Smooth muscle cell (in vitro differentiated cells): ENCODE measurements at regions not wholly inside any gene's neighbourhood (a gene's known extent, or its start where the extent isn't known, plus 50 kb on each side); places are given as distances from the start of the nearest gene placed in this dataset.

Source experiments
- DNase-seq: peaks from one replicate; lab custom pipeline; 2025; ENCODE audit not compliant: unreplicated experiment; lab: John Stamatoyannopoulos, UW
- H2AFZ ChIP-seq: fragments of 200-600 bp; sonication (generic); 2 replicates; pipeline ENCODE4 v1.6.0; 2016; ENCODE audit warnings: antibody characterized with exemption, low read depth, mild to moderate bottlenecking
- H3F3A ChIP-seq: fragments of 200-600 bp; sonication (generic); 2 replicates; pipeline ENCODE4 v1.6.0; 2017; ENCODE audit warnings: antibody characterized with exemption, low read depth
- H3K27ac ChIP-seq: fragments of 200-600 bp; sonication (generic); 2 replicates; pipeline ENCODE4 v1.5.1; 2016; ENCODE audit warnings: low read depth, mild to moderate bottlenecking
- H3K27me3 ChIP-seq: fragments of 200-600 bp; sonication (generic); 2 replicates; pipeline ENCODE4 v1.6.1; 2016; ENCODE audit warnings: low read depth, mild to moderate bottlenecking
- H3K36me3 ChIP-seq: fragments of 200-600 bp; sonication (generic); 2 replicates; pipeline ENCODE4 v1.5.1; 2016; ENCODE audit warnings: low read depth
- H3K4me1 ChIP-seq: fragments of 200-600 bp; sonication (generic); 2 replicates; pipeline ENCODE4 v1.5.1; 2016; ENCODE audit warnings: low read depth
- H3K4me2 ChIP-seq: fragments of 200-600 bp; sonication (generic); 2 replicates; pipeline ENCODE4 v1.6.0; 2016; ENCODE audit warnings: mild to moderate bottlenecking
- H3K4me3 ChIP-seq: fragments of 200-600 bp; sonication (generic); 2 replicates; pipeline ENCODE4 v1.5.1; 2016; ENCODE audit warnings: mild to moderate bottlenecking
- H3K79me2 ChIP-seq: fragments of 200-600 bp; sonication (generic); 2 replicates; pipeline ENCODE4 v1.6.0; 2016; ENCODE audit warnings: low read depth, mild to moderate bottlenecking
- H3K9ac ChIP-seq: fragments of 200-600 bp; sonication (generic); 2 replicates; pipeline ENCODE4 v1.6.0; 2016; ENCODE audit warnings: low read depth
- H3K9me3 ChIP-seq: fragments of 200-600 bp; sonication (generic); replicated peaks from 2 replicates; pipeline ENCODE4 v1.5.1; 2016; ENCODE audit warnings: low read depth
- H4K20me1 ChIP-seq: fragments of 200-600 bp; sonication (generic); 2 replicates; pipeline ENCODE4 v1.6.0; 2016; ENCODE audit warnings: low read depth
- CTCF ChIP-seq: fragments of 200-600 bp; sonication (generic); IDR thresholded peaks from 2 replicates; pipeline ENCODE4 v1.5.1; 2017; ENCODE audit warnings: borderline replicate concordance, mild to moderate bottlenecking, antibody characterized with exemption; ENCODE audit not compliant: insufficient read depth, poor library complexity, severe bottlenecking
- WGBS: methylation state at CpG from one replicate; pipeline ENCODE4 v1.1.7; 2016; ENCODE audit warnings: low lambda C conversion rate; 5-methylcytosine and 5-hydroxymethylcytosine counted together

GRCh38 chr16:52755396-52755795, 208.5 kb upstream of the TOX3 start:
- 65% methylated on average over 1 of the region's 1 CpG for WGBS
- H3K4me1 ChIP-seq = no peaks in the 10 kb centered on the region
- no peak overlapping the region for H3K9ac ChIP-seq
- H3F3A ChIP-seq = no peaks in the 10 kb centered on the region
- H3K4me3 ChIP-seq = no peak overlapping the region
- no peak overlapping the region for H2AFZ ChIP-seq
- no peaks in the 10 kb centered on the region for H3K9me3 ChIP-seq
- no peak for TF ChIP-seq CTCF
- peaks cover 4% of the 10 kb centered on the region for H3K27me3 ChIP-seq
- no peak overlapping the region for H3K4me2 ChIP-seq
- H3K79me2 ChIP-seq = no peaks in the 10 kb centered on the region
- no peaks in the 10 kb centered on the region for H3K36me3 ChIP-seq
- no peaks in the 10 kb centered on the region for H4K20me1 ChIP-seq
- no peak for DNase-seq
- no peak overlapping the region for H3K27ac ChIP-seq

GRCh38 chr16:52751035-52751434, 204.1 kb upstream of the TOX3 start:
- no peaks in the 10 kb centered on the region for H3K9me3 ChIP-seq
- no peaks in the 10 kb centered on the region for H3F3A ChIP-seq
- H3K4me3 ChIP-seq = no peak overlapping the region
- H2AFZ ChIP-seq = no peak overlapping the region
- H3K4me1 ChIP-seq = no peaks in the 10 kb centered on the region
- H3K27me3 ChIP-seq = peaks cover 4% of the 10 kb centered on the region
- H4K20me1 ChIP-seq = no peaks in the 10 kb centered on the region
- DNase-seq = no peak
- no peaks in the 10 kb centered on the region for H3K36me3 ChIP-seq
- no peak overlapping the region for H3K27ac ChIP-seq
- H3K4me2 ChIP-seq = no peak overlapping the region
- H3K9ac ChIP-seq = no peak overlapping the region
- no peaks in the 10 kb centered on the region for H3K79me2 ChIP-seq
- TF ChIP-seq CTCF = no peak

- Histone ChIP-seq H4K20me1 (no peaks in the 10 kb centered on the region), H3F3A (no peaks in the 10 kb centered on the region), H3K9me3 (no peaks in the 10 kb centered on the region), H3K9ac (no peak overlapping the region), H2AFZ (no peak overlapping the region), H3K4me2 (no peak overlapping the region), H3K79me2 (no peaks in the 10 kb centered on the region), H3K27me3 (peaks cover 4% of the 10 kb centered on the region), H3K4me3 (no peak overlapping the region), H3K27ac (no peak overlapping the region), H3K4me1 (no peaks in the 10 kb centered on the region), H3K36me3 (no peaks in the 10 kb centered on the region)
- DNase-seq = no peak
- 89% methylated on average over 4 of the region's 4 CpGs for WGBS
- TF ChIP-seq CTCF = no peak
Observed at GRCh38 chr16:52748741-52749140, 201.8 kb upstream of the TOX3 start.

- Histone ChIP-seq H3K4me3 (no peak overlapping the region), H3K36me3 (no peaks in the 10 kb centered on the region), H3K79me2 (no peaks in the 10 kb centered on the region), H2AFZ (no peak overlapping the region), H3F3A (no peaks in the 10 kb centered on the region), H3K9ac (no peak overlapping the region), H3K27me3 (no peaks in the 10 kb centered on the region), H4K20me1 (no peaks in the 10 kb centered on the region), H3K4me2 (peak overlapping the region; percentile 27), H3K4me1 (no peaks in the 10 kb centered on the region), H3K27ac (no peak overlapping the region), H3K9me3 (no peaks in the 10 kb centered on the region)
- WGBS = 58% methylated on average over 2 of the region's 2 CpGs
- no peak for TF ChIP-seq CTCF
- DNase-seq = no peak
Observed at GRCh38 chr16:52747088-52747595, 200.2 kb upstream of the TOX3 start.
